KBM-7 (cell line): ENCODE measurements at regions not wholly inside any gene's neighbourhood (a gene's known extent, or its start where the extent isn't known, plus 50 kb on each side); places are given as distances from the start of the nearest gene placed in this dataset.

Experiments
- DNase-seq: peaks from one replicate; pipeline ENCODE4 v3.0.0-alpha.2; 2015
- in situ Hi-C: fragments of 300-500 bp; cut with MboI; formaldehyde crosslinking; loops from 2 replicates; pipeline ENCODE4 v1.14.3; 2020; ENCODE audit warnings: low sequenced_read_pairs, low pct_unique_long_range_greater_than_20kb, mixed read lengths

- no peak for DNase-seq
- in situ Hi-C loops = no loop called here
Measured at GRCh38 chr5:27742805-27743204, 704.4 kb upstream of the CDH9 start.

GRCh38 chr5:27734838-27735237 lies 696.5 kb upstream of the CDH9 start:
- in situ Hi-C loops = no loop called here
- no peak for DNase-seq

- in situ Hi-C loops = no loop called here
- no peak for DNase-seq
Measured at GRCh38 chr5:27733237-27733636, 694.9 kb upstream of the CDH9 start.

GRCh38 chr5:27727254-27727653 lies 688.9 kb upstream of the CDH9 start:
- DNase-seq = no peak
- in situ Hi-C loops = no loop called here

- no peak for DNase-seq
- in situ Hi-C loops = no loop called here
Measured at GRCh38 chr5:27722337-27722736, 684.0 kb upstream of the CDH9 start.

- in situ Hi-C loops = no loop called here
- no peak for DNase-seq
Measured at GRCh38 chr5:27708534-27708933, 670.1 kb upstream of the CDH9 start.

- in situ Hi-C loops = no loop called here
- no peak for DNase-seq
Measured at GRCh38 chr5:27706832-27707231, 668.4 kb upstream of the CDH9 start.

- in situ Hi-C loops = no loop called here
- no peak for DNase-seq
Measured at GRCh38 chr5:27705661-27706060, 667.3 kb upstream of the CDH9 start.

GRCh38 chr5:27701931-27702903 lies 663.8 kb upstream of the CDH9 start:
- in situ Hi-C loops = no loop called here
- DNase-seq = no peak

- in situ Hi-C loops = no loop called here
- no peak for DNase-seq
Measured at GRCh38 chr5:27700526-27700925, 662.1 kb upstream of the CDH9 start.

- peak; percentile 4 for DNase-seq
- in situ Hi-C loops = no loop called here
Measured at GRCh38 chr5:27682600-27682999, 644.2 kb upstream of the CDH9 start.

- no peak for DNase-seq
- in situ Hi-C loops = no loop called here
Measured at GRCh38 chr5:27652505-27652904, 614.1 kb upstream of the CDH9 start.

- DNase-seq = no peak
- in situ Hi-C loops = no loop called here
Measured at GRCh38 chr5:27639005-27639612, 600.7 kb upstream of the CDH9 start.

GRCh38 chr5:27619982-27620381 lies 581.6 kb upstream of the CDH9 start:
- in situ Hi-C loops = no loop called here

GRCh38 chr5:27612161-27612560 lies 573.8 kb upstream of the CDH9 start:
- in situ Hi-C loops = no loop called here
- DNase-seq = no peak

More at GRCh38 chr5:27619982-27620381, 581.6 kb upstream of the CDH9 start:
- no peak for DNase-seq

- no peak for DNase-seq
- in situ Hi-C loops = no loop called here
Measured at GRCh38 chr5:27608992-27609391, 570.6 kb upstream of the CDH9 start.

GRCh38 chr5:27598576-27598975 lies 560.2 kb upstream of the CDH9 start:
- in situ Hi-C loops = no loop called here
- DNase-seq = no peak

GRCh38 chr5:27594141-27594540 lies 555.8 kb upstream of the CDH9 start:
- in situ Hi-C loops = no loop called here
- no peak for DNase-seq

GRCh38 chr5:27592231-27592630 lies 553.8 kb upstream of the CDH9 start:
- in situ Hi-C loops = no loop called here
- DNase-seq = no peak

- in situ Hi-C loops = no loop called here
- DNase-seq = no peak
Measured at GRCh38 chr5:27590503-27590902, 552.1 kb upstream of the CDH9 start.

GRCh38 chr5:27578279-27578678 lies 539.9 kb upstream of the CDH9 start:
- in situ Hi-C loops = no loop called here

More at GRCh38 chr5:27578279-27578678, 539.9 kb upstream of the CDH9 start:
- no peak for DNase-seq
